Endothelial cell of umbilical vein (primary cell): ENCODE measurements at regions not wholly inside any gene's neighbourhood (a gene's known extent, or its start where the extent isn't known, plus 50 kb on each side); places are given as distances from the start of the nearest gene placed in this dataset.

Experiments
- CTCF ChIP-seq, 2 donors: IDR thresholded peaks; 1 replicate in 1 of 2; 2 replicates in 1 of 2; pipeline ENCODE4 v1.5.1; 2011; ENCODE audit warnings: low read length in 2 of 2, mild to moderate bottlenecking in 2 of 2, moderate library complexity in 2 of 2, control low read depth in 1 of 2, inconsistent platforms in 1 of 2, low read depth in 1 of 2; ENCODE audit not compliant: insufficient read depth in 1 of 2; ENCODE audit errors: extremely low read depth in 1 of 2
- EZH2 ChIP-seq: IDR thresholded peaks from 2 replicates; pipeline ENCODE4 v1.6.1; 2012; ENCODE audit warnings: borderline replicate concordance, low read depth, mild to moderate bottlenecking, moderate library complexity, low read length, inconsistent platforms; ENCODE audit not compliant: severe bottlenecking
- GATA2 ChIP-seq: IDR thresholded peaks from 2 replicates; pipeline ENCODE4 v1.7.0; 2011; ENCODE audit warnings: low read depth, mild to moderate bottlenecking, moderate library complexity, mixed read lengths, low read length; ENCODE audit not compliant: insufficient read length, insufficient read depth
- JUN ChIP-seq: IDR thresholded peaks from 2 replicates; pipeline ENCODE4 v1.6.1; 2011; ENCODE audit warnings: borderline replicate concordance, low read depth; ENCODE audit not compliant: insufficient read length, insufficient read depth
- MYC ChIP-seq: IDR thresholded peaks from one replicate; pipeline ENCODE4 v1.6.1; 2011; ENCODE audit warnings: mild to moderate bottlenecking, low read depth, low read length
- POLR2A ChIP-seq: IDR thresholded peaks from 2 replicates; pipeline ENCODE4 v1.6.1; 2012; ENCODE audit warnings: low read depth, mild to moderate bottlenecking, control low read depth, low read length
- POLR2AphosphoS5 ChIP-seq: IDR thresholded peaks from 2 replicates; pipeline ENCODE4 v1.6.1; 2012; ENCODE audit warnings: low read depth, mild to moderate bottlenecking, control low read depth, low read length, moderate library complexity; ENCODE audit not compliant: insufficient read depth

- no peak for TF ChIP-seq CTCF (IDR thresholded peaks at IDR 0.05; ENCODE audit: extremely low read depth in 1 of 2, insufficient read depth in 1 of 2, low read depth in 1 of 2, low read length in 2 of 2)
- no peak for TF ChIP-seq MYC
- TF ChIP-seq POLR2AphosphoS5, result no peak
- no peak for TF ChIP-seq POLR2A
- TF ChIP-seq EZH2, result no peak
- TF ChIP-seq JUN, result no peak
- TF ChIP-seq GATA2, result no peak
These were observed 221.9 kb upstream of the SAMSN1 start for GRCh38 chr21:14768042-14768441.
